GM19372 (cell line): ENCODE measurements at regions not wholly inside any gene's neighbourhood (a gene's known extent, or its start where the extent isn't known, plus 50 kb on each side); places are given as distances from the start of the nearest gene placed in this dataset.

Experiments used
- ATAC-seq: cut with Tn5 transposase; IDR thresholded peaks from one replicate; pipeline ENCODE4 v1.9.1; 2021; ENCODE audit warnings: mild to moderate bottlenecking, low read depth, moderate library complexity; ENCODE audit not compliant: unreplicated experiment

- no peak for ATAC-seq
These were observed 367.8 kb upstream of the RASGEF1B start for GRCh38 chr4:81839347-81840042.

DNA sequence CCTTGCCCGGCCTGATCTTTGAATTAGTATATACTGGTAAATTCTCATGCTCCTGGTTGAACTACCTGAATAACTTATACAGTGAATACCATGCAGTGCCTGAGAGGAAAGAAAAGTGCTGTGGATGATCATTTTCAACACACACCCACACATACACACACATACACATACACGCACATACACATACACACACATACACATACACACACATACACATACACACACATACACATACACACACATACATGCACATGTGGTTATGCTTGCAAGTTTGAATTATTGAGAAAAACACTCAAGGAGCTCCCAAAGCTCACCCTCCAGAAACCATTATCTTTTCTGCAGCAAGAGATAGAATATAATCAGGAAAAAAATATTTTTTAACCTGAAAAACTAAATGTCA lies 366.9 kb upstream of the RASGEF1B start:
- ATAC-seq: no peak

GRCh38 chr4:81836716-81837115 lies 365.0 kb upstream of the RASGEF1B start:
- ATAC-seq: no peak

- ATAC-seq: no peak
These were observed 361.9 kb upstream of the RASGEF1B start for GRCh38 chr4:81833576-81833975.

- ATAC-seq: no peak
These were observed 357.3 kb upstream of the RASGEF1B start for GRCh38 chr4:81828991-81829390.

GRCh38 chr4:81827577-81828202 lies 356.0 kb upstream of the RASGEF1B start:
- ATAC-seq: no peak

GRCh38 chr4:81826817-81827424 lies 355.2 kb upstream of the RASGEF1B start:
- ATAC-seq: no peak

DNA sequence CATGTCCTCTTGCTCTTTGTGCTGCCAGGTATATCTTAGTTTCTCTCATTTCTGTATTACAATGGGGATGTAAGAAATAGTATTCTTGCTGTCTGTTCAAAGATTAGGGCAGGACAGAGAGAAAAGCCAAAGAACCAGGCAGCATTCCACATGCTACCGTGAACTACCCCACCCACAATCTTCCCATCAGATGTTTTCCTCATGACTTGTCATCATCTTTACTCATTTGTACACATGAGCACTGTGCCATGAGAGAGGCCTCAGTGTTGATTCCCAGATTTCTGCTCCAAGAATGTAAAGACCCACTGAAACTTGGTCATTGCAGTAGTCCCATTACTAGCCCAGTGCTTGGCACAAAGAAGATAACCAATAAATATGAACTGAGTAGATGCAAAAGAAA lies 354.6 kb upstream of the RASGEF1B start:
- no peak for ATAC-seq

- ATAC-seq: no peak
These were observed 346.7 kb upstream of the RASGEF1B start for GRCh38 chr4:81818385-81818920.

DNA sequence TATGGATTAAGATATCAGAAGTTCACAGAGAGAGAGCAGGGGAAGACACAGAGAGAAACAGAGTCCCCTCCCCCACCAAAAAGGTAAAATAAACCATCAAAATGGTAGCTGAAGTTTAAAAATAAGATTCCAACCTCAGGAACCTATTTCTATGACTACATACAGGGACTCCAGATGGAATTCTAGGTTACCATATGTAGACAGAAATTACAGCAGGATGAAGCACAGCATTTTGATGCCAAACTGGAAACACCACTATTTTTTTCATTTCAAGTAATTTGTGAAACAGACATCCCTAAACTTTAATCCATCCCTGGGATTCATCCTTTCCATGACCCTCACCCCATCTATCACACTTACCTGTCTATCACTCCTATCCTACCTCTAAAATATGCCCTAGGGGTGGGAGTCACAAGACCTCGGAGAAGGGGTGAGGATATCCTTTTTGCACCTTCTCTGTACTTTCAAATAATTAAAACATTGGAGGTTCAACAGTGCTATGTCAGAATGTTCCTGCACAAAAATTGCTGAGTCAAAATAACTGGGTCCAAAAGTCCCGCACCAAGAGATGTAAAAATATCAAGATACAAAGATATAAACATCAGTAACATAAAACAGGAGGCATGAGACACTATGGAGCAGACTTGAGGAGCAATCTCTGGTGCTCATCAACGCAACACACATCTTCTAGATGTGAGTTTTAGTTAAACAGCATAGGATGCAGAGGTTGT lies 344.5 kb upstream of the RASGEF1B start:
- no peak for ATAC-seq

DNA sequence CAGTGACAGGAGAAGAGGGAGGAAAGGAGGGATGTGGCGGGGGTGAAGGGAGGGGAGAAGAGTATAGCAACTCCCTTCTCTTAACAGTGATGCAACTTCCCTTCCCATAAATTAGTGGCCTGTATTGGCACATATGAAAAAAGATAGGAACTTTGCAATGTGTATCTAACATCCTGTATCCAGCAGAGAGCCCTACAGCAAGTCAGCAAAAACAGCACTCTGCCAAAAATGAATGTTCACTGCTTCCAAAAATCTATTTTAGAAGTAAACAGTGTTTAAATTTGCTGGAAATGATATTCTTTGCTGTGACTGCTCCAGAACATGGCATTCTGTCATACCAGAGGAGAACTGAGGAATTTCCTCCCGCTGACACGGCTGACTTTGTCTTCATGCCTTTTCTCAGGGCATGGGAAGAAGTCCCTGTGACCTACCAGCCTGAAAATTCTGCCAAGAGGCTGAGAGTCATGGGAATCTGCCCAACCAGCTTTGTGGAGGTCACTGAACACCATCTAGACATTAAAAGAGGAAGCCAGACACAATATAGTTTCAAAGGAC lies 343.4 kb upstream of the RASGEF1B start:
- no peak for ATAC-seq

GRCh38 chr4:81811562-81812293 lies 340.0 kb upstream of the RASGEF1B start:
- no peak for ATAC-seq

DNA sequence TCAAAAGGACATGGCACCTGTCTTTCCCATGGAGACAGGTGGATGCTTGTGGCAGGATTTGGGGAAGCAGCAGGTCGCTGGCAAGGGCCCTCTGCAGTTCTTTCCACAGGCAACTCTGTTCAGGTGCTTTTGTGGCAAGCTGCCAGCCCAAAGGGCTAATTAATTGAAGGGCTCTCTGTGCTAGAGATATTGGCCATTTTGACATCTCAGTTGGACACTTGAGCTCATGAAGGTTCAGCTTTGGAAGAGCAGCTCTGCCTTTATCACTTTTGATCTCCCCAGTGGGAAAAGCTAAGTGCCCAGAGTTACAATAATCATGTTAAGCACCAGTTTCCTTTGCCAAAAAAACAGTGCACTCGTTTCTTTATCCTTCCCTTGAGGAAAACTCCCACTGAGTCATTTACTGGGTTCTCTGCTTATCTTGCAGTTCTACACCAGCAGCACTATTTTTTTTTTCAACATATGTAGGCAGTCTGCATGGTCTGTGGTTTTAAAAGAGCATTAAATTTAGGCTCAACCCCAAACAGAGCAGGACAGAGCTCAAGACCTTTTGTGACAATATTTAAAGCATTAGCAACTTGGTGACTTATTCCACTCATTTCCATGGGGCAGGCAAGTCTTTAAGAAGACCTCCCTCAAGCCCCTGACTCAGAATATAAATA lies 336.4 kb upstream of the RASGEF1B start:
- no peak for ATAC-seq

GRCh38 chr4:81807386-81807785 lies 335.7 kb upstream of the RASGEF1B start:
- no peak for ATAC-seq

GRCh38 chr4:81806485-81806884 lies 334.8 kb upstream of the RASGEF1B start:
- ATAC-seq: no peak

- ATAC-seq: no peak
These were observed 333.1 kb upstream of the RASGEF1B start for GRCh38 chr4:81804849-81805248.

GRCh38 chr4:81802285-81802846 lies 330.7 kb upstream of the RASGEF1B start:
- no peak for ATAC-seq

DNA sequence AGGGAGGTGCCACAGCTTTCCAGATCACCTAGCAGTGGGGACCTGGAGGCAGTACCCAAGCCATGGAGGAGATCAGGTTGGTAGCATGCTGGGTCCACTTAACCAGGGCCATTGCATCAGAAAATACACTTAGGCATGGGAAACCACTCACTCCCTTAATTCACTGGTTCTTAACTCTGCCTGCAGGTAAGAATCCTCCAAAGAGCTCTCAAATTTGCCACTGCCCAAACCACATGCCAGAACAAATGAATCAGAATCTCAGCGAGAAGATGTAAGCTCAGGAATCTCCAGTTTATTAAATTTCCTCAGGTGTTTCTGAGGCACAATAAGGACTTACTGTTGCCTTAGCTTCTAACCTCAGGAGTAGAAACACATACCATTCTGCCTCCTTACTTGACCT lies 327.7 kb upstream of the RASGEF1B start:
- ATAC-seq: no peak

- no peak for ATAC-seq
These were observed 325.3 kb upstream of the RASGEF1B start for GRCh38 chr4:81796790-81797528.
